ENCODE measurements at regions not wholly inside any gene's neighbourhood (a gene's known extent, or its start where the extent isn't known, plus 50 kb on each side); places are given as distances from the start of the nearest gene placed in this dataset.

GRCh38 chr15:49734831-49735508 is 114.1 kb downstream of the DTWD1 start:
- TF ChIP-seq POLR2A (IDR thresholded peaks at IDR 0.05) (no peak), POLR2AphosphoS5 (IDR thresholded peaks at IDR 0.05) (no peak), EP300 (IDR thresholded peaks at IDR 0.05) (no peak)
- TF ChIP-seq, protein P1, sequence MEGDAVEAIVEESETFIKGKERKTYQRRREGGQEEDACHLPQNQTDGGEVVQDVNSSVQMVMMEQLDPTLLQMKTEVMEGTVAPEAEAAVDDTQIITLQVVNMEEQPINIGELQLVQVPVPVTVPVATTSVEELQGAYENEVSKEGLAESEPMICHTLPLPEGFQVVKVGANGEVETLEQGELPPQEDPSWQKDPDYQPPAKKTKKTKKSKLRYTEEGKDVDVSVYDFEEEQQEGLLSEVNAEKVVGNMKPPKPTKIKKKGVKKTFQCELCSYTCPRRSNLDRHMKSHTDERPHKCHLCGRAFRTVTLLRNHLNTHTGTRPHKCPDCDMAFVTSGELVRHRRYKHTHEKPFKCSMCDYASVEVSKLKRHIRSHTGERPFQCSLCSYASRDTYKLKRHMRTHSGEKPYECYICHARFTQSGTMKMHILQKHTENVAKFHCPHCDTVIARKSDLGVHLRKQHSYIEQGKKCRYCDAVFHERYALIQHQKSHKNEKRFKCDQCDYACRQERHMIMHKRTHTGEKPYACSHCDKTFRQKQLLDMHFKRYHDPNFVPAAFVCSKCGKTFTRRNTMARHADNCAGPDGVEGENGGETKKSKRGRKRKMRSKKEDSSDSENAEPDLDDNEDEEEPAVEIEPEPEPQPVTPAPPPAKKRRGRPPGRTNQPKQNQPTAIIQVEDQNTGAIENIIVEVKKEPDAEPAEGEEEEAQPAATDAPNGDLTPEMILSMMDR (IDR thresholded peaks at IDR 0.05), result no peak
- Histone ChIP-seq H3K9me3 (no peaks in the 10 kb centered on the region), H3K27me3 (no peaks in the 10 kb centered on the region), H3K4me1 (no peaks in the 10 kb centered on the region), H3K27ac (no peak overlapping the region), H3K4me3 (no peak overlapping the region), H3K36me3 (no peaks in the 10 kb centered on the region)
- ATAC-seq, result no peak
- WGBS, 2 donors (ENCODE audit: low coverage in 1 of 2), result 92 to 100% methylated on average over 1 to 4 of the region's 4 CpGs

GRCh38 chr15:49737127-49737526 is 116.3 kb downstream of the DTWD1 start:
- Histone ChIP-seq H3K4me1 (no peaks in the 10 kb centered on the region), H3K9me3 (no peaks in the 10 kb centered on the region), H3K36me3 (no peaks in the 10 kb centered on the region), H3K27me3 (no peaks in the 10 kb centered on the region), H3K4me3 (no peak overlapping the region), H3K27ac (no peak overlapping the region)
- no peak for TF ChIP-seq POLR2A (IDR thresholded peaks at IDR 0.05)
- TF ChIP-seq, protein P1 (IDR thresholded peaks at IDR 0.05), result no peak
- no peak for TF ChIP-seq POLR2AphosphoS5 (IDR thresholded peaks at IDR 0.05)
- TF ChIP-seq EP300 (IDR thresholded peaks at IDR 0.05), result no peak
- ATAC-seq, result no peak

- no peaks in the 10 kb centered on the region for H3K9me3 ChIP-seq
- TF ChIP-seq POLR2AphosphoS5 (IDR thresholded peaks at IDR 0.05), result no peak
- no peak for TF ChIP-seq EP300 (IDR thresholded peaks at IDR 0.05)
- TF ChIP-seq, protein P1 (IDR thresholded peaks at IDR 0.05), result no peak
- no peak for TF ChIP-seq POLR2A (IDR thresholded peaks at IDR 0.05)
- no peaks in the 10 kb centered on the region for H3K36me3 ChIP-seq
- no peaks in the 10 kb centered on the region for H3K27me3 ChIP-seq
- H3K4me1 ChIP-seq, result no peaks in the 10 kb centered on the region
- no peak overlapping the region for H3K4me3 ChIP-seq
- ATAC-seq, result peak; percentile 50
- no peak overlapping the region for H3K27ac ChIP-seq
Measured at GRCh38 chr15:49741712-49742111, 120.9 kb downstream of the DTWD1 start.

DNA sequence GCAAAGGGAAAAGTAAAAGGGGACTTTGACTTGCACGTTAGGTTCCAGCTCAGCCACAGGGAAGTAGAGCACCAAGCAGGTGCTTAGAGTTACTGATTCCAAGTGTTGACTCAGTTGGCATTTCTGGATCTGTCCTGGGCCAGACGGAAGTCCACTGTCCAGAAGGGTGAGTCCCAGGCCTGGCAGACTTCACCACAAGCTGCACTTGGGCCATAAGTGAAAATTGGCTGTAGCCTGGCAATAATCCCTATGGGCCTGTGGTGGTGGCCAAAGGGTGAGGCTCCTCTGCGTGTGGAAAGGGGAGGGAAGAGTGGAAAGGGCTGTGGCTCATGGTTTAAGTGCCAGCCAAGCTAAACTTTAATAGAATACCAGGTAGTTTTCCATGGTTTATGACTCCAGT is 121.5 kb downstream of the DTWD1 start:
- Histone ChIP-seq H3K4me3 (no peak overlapping the region), H3K9me3 (no peaks in the 10 kb centered on the region), H3K4me1 (no peaks in the 10 kb centered on the region), H3K27ac (no peak overlapping the region), H3K36me3 (no peaks in the 10 kb centered on the region), H3K27me3 (no peaks in the 10 kb centered on the region)
- peak; percentile 34 for ATAC-seq
- 80 to 100% methylated on average over 1 to 2 of the region's 3 CpGs for WGBS, 2 donors (ENCODE audit: low coverage in 1 of 2)
- TF ChIP-seq EP300 (IDR thresholded peaks at IDR 0.05) (no peak), POLR2A (IDR thresholded peaks at IDR 0.05) (no peak), POLR2AphosphoS5 (IDR thresholded peaks at IDR 0.05) (no peak)
- TF ChIP-seq, protein P1 (IDR thresholded peaks at IDR 0.05), result no peak

DNA sequence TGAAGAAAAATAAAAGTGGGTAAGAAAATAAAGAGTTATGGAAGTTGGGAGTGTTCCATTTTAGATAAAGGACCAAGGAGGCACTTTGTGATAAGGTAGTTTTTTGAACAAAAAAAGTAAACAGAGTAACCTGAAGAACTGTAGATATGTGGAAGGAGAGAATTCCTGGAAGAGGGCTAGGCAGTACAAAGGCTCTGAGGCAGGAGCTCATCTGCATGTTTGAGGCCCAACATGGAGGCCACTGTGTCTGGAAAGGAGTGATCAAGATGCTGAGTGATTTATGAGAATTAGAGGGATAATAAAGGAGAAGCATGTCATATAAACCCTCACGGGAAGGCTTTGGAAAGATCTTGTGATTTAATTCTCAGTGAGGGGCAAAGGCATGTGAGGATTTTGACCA is 126.5 kb downstream of the DTWD1 start:
- WGBS, 2 donors (ENCODE audit: low coverage in 1 of 2), result 100% methylated on average over 1 of the region's 1 CpG

More for the DNA sequence above, 126.5 kb downstream of the DTWD1 start:
- TF ChIP-seq EP300 (IDR thresholded peaks at IDR 0.05), result no peak
- no peak for TF ChIP-seq POLR2A (IDR thresholded peaks at IDR 0.05)
- TF ChIP-seq POLR2AphosphoS5 (IDR thresholded peaks at IDR 0.05), result no peak
- TF ChIP-seq, protein P1 (IDR thresholded peaks at IDR 0.05), result no peak
- H3K27ac ChIP-seq, result no peak overlapping the region
- ATAC-seq, result no peak
- H3K9me3 ChIP-seq, result no peaks in the 10 kb centered on the region
- no peaks in the 10 kb centered on the region for H3K27me3 ChIP-seq
- no peak overlapping the region for H3K4me3 ChIP-seq
- no peaks in the 10 kb centered on the region for H3K36me3 ChIP-seq
- no peaks in the 10 kb centered on the region for H3K4me1 ChIP-seq
